COLO668 (cell line): ENCODE measurements at regions not wholly inside any gene's neighbourhood (a gene's known extent, or its start where the extent isn't known, plus 50 kb on each side); places are given as distances from the start of the nearest gene placed in this dataset.
A peak's percentile ranks its signal among the peaks of the same experiment; 100 is the strongest.
"Not testable (repeated sequence)": the region's sequence is repeated elsewhere in the genome, so short reads cannot be mapped to it uniquely, and the experiment has no call there.

Source experiments
- DNase-seq: peaks from one replicate; lab custom pipeline; 2025; ENCODE audit not compliant: unreplicated experiment; lab: John Stamatoyannopoulos, UW

DNA sequence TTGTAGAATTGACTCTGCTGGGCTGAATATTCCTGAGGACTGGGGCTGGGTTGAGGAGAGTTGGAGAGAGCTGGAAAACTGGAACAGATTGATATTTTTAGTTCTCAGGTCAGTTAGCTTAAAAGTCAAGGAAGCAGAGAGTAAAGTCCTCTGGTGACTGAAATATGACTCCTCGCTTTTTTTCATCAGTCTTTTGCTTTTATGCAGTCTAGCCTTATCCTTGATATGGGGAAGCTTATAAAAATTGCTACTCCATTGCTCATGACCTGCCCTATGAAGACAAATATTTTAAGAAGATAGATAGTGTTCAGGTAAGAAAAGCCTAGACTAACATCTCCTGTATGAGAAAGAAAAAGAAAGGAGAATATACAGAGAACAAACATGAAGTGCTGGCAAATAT is 152.7 kb downstream of the C4orf33 start:
- DNase-seq = no peak

DNA sequence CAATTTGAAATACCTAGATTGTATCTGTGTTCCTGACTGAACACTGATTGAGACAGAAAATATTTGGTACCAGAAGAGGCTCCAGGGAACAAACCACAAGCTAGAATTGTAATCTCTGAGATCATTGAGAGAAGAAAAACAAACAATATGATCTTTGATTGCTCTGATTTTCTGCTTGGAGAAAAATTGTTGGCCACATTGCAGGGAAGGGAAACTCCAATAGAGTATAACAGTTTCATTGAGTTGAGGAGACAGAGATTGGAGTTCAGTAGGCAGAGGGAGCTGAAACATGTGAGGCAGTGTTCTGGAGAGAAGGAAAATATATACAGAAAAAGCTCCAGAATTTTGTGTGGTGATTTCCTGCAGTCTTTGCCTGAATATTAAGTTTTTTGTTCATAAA is 158.2 kb downstream of the C4orf33 start:
- no peak for DNase-seq

DNA sequence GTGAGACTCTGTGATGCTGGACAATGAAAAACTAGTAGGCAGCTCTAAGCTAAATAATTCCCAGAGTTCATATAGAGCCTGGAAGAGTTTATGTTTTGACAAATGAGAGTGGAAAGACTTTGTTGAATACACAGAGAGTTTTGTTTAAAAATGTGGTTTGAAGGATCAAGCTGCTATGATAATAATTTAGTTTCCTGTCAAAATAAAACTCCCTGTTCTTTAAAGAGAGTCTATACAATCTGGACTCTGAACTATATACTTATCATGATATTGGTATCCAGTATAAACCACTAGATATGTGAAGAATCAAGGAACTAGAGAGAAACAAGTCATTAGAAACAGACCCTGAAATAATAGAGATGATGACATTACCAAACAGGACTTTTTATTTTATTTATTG is 158.6 kb downstream of the C4orf33 start:
- DNase-seq = no peak

GRCh38 chr4:129261584-129261983 is 165.6 kb downstream of the C4orf33 start:
- no peak for DNase-seq

DNA sequence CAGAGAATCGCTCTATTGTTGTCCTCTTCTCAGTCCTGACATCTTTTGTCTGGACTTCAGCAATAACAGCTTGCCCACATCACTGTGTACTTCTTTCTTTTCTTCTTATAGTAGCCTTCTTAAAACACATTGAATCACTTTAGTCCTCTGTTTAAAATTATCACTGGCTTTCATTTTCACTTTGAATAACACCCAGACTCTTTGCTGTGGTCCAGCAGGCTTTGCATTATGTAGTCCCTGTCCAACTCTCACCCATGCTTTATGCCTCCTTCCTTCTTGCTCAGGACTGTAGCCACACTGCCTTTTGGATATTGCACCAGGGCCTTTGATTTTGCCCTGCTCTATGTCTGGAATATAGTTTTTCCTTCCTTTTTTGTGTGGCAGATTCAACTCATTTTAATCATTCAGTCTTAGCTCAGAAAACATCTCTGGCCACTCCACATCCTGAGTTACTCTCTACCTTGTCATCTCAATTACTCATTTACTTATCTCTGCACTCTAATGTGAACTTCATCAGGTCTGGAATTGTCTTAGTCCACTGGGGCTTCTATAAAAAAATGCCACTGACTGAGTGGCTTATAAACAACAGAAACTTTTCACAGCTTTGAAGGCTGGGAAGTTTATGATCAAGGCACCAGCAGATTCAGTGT is 168.2 kb downstream of the C4orf33 start:
- DNase-seq = no peak

GRCh38 chr4:129278868-129279267 is 182.9 kb downstream of the C4orf33 start:
- DNase-seq = no peak

DNA sequence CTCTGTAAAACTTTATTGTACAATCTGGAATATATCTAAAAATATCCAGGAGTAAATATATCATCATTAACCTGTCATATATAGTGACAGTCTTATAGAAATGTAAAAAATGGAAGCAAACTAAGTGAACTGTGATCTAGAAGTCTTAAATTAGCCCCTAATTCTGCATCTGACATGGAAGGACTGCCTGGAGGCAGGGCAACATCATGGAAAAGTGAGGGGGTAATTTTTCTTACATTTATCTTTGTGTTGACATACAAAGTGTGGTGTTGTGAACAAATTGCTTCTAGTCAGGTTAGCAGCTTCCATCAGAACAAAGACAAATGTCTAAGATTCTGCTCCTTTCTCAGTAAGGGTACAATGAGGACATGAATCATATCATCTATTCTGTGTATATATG is 186.3 kb downstream of the C4orf33 start:
- no peak for DNase-seq

GRCh38 chr4:129292194-129292593 is 196.2 kb downstream of the C4orf33 start:
- not testable (repeated sequence) for DNase-seq

- DNase-seq = no peak
These were observed 218.8 kb downstream of the C4orf33 start for GRCh38 chr4:129314781-129315180.

DNA sequence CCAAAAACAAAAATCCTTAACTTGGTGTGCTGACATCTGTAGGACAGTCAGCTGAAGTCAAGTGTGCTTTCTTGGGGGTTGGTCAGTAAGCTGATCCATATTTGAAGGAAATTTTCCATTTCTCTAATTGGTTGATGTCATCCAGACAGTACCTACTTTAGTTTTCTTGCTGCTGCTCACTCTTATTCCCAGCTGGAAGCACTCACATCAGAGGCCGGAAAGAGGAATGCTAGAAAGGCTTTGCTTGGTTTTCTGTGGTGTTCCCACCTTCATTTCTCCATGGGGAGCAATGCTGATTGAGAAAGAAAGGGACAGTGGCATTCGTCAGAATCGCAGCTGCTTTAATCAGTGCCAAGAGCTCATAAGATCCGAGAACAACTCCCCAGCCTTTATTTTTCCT is 227.0 kb downstream of the C4orf33 start:
- DNase-seq = no peak

- peak; percentile 15 for DNase-seq
These were observed 227.7 kb downstream of the C4orf33 start for GRCh38 chr4:129323658-129324057.

DNA sequence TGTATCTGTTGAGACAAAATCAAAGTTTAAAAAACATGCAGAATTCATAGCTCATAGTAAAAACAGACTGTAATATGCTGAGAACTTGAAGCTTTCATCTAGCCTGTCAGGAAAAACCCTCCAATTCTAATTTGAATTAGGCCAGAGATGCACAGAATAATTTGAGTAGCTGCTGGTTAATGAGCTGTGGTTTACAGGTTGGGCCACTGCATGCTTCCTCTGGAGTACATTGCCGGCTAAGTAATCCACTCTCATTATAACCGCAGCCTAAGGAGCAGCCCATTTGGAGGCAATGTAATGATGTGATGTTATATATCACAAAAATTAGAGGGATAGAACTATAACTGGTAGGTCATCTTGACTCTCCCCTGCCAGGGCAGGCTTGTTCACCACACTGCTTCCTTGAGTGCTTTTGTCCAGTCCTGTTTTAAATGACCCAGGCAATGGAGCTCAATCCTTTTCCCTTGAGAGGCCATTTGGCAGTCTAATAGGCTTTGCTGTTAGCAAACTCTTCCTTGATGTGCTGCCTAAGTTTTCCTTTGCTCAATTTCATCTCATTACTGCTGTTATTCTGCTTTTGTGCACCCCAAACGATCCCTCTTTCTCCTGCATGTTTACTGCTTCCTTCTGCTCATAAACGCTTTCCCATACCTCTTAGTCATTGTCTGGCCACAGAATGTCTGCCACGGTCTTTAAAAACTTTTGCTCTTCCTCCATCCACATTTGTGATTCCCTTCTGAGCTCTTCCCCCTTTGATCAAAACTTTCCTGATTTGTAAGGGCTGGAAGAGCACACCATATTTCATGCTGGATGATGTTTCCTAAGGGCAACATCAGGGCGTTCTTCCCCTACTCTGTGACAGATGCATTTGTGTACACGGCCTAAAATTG is 230.9 kb downstream of the C4orf33 start:
- DNase-seq = no peak

- no peak for DNase-seq
These were observed 231.7 kb downstream of the C4orf33 start for GRCh38 chr4:129327637-129328036.

DNA sequence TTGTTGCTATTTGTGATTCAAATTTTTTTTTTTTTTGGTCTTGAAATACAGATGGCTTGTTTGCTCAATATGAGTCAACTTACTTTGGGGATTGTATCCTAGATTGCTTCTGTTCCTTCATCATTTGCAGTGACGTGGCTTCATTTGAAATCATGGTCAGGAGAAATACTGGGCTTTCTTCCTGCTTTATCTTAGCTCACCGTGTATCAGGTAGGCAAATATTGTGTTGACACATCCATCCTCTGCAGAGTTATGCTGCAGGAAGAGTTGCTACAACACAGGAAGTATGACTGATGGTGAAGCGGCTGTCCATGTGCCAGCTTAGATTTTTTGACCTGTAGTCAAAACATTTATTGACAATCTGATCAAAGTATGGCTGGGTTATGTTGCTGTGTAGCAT is 232.2 kb downstream of the C4orf33 start:
- no peak for DNase-seq

- DNase-seq = no peak
These were observed 238.2 kb downstream of the C4orf33 start for GRCh38 chr4:129334136-129334535.

GRCh38 chr4:129335276-129335675 is 239.3 kb downstream of the C4orf33 start:
- no peak for DNase-seq

DNA sequence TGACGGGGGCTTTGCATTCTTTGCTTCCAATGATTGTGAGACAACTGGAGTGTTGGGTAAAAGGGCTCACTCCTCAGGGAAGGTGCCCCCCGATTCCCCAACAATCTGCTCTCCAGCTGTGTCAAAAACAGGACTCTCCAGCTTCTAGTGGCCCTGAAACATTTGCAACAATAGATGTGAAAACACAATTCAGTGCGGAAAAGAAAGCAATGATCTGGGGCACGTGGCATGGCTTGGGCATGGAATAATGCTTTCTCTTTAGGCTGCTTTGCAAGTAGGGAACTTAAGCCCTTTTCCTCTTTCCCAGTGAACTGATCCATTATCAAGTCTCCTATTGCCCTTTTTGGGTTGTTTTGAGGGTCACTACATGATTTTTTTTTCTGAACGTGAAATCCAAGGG is 239.9 kb downstream of the C4orf33 start:
- no peak for DNase-seq

DNA sequence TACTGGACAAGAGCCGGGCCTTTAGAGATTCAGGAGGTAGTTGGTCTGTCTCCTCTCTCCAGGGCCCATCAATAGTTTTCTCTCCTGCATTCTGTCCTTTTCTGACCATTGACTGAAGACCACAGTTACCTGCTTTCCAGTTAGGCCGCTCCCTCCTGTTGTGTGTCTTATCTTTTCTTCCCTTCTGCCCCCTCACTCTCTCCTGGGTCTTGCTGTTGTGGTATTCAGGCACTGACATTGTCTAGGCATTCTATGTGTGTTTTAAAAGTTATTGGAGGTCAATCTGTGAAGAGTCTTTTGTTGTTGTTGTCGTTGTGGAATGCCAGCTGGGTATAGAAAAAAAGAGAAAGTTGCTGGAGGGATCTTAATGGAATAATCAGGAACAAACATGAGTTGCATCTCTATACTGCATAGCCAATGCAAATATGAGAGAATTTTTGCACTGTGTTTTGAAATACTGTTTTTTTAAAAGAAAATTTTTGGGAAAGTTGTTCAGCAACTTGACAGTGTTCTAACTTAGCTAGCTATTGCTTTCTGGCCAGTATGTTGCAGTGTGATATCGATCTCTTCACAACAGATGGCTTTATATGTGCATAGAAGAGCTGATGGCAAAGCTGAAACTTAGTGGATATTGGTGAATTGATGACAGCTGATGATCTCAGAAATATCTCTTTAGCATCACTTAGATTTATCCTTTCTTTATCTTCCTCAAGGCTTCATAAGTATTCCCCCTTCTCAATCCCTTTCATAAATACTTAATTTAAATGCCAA is 240.7 kb downstream of the C4orf33 start:
- no peak for DNase-seq

GRCh38 chr4:129337228-129337620 is 241.3 kb downstream of the C4orf33 start:
- no peak for DNase-seq

- no peak for DNase-seq
These were observed 247.0 kb downstream of the C4orf33 start for GRCh38 chr4:129342819-129343408.

GRCh38 chr4:129344058-129344457 is 248.1 kb downstream of the C4orf33 start:
- DNase-seq = peak; percentile 6
